Dendritic cell treated with granulocyte-macrophage colony-stimulating factor and Interleukin-4, amounts not matched to agents 40 ng/mL and 50 ng/mL, for 4 days (primary cell): ENCODE measurements at regions not wholly inside any gene's neighbourhood (a gene's known extent, or its start where the extent isn't known, plus 50 kb on each side); places are given as distances from the start of the nearest gene placed in this dataset.
"Not testable (repeated sequence)": the region's sequence is repeated elsewhere in the genome, so short reads cannot be mapped to it uniquely, and the experiment has no call there.

Experiments used
- H3K27ac Mint-ChIP-seq: one replicate; pipeline ENCODE4 v1.8.0; 2022; ENCODE audit warnings: mild to moderate bottlenecking, mixed read lengths
- H3K27me3 Mint-ChIP-seq: one replicate; pipeline ENCODE4 v1.8.0; 2022; ENCODE audit warnings: mild to moderate bottlenecking, mixed read lengths
- H3K36me3 Mint-ChIP-seq: one replicate; pipeline ENCODE4 v1.8.0; 2022; ENCODE audit warnings: low read depth, mixed read lengths
- H3K4me1 Mint-ChIP-seq: one replicate; pipeline ENCODE4 v1.8.0; 2022; ENCODE audit warnings: low read depth, mixed read lengths
- H3K4me3 Mint-ChIP-seq: one replicate; pipeline ENCODE4 v1.8.0; 2022; ENCODE audit warnings: mild to moderate bottlenecking, moderate library complexity, mixed read lengths
- H3K9me3 Mint-ChIP-seq: one replicate; pipeline ENCODE4 v1.8.0; 2022; ENCODE audit warnings: mixed read lengths
- intact Hi-C: fragments of 100-400 bp; cut with micrococcal nuclease; formaldehyde crosslinking; loops from one replicate; pipeline ENCODE4 v1.15.0; 2022

DNA sequence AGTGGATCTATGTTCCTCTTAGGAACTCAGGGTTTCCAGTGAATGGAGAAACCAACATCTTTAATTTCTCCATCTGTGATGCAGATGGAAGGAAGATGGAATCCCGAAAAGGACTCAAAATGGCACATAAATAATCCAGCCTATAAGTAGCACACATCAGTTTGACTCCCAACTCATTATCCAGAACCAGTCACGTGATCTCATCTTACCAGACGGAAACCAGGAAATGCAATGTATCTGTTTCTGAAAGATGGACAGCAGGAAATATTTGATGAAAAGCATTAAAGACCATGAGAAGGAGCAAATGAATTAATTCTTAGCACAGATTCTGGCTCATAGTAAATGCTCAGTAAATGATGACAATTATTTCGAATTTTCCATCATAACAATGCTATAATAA is 443.1 kb upstream of the FMR1 start:
- Mint-ChIP-seq H3K4me1 (no peaks in the 10 kb centered on the region), H3K9me3 (no peaks in the 10 kb centered on the region), H3K27ac (no peak overlapping the region), H3K4me3 (no peak overlapping the region), H3K36me3 (no peaks in the 10 kb centered on the region), H3K27me3 (no peaks in the 10 kb centered on the region)
- intact Hi-C loops = no loop called here

DNA sequence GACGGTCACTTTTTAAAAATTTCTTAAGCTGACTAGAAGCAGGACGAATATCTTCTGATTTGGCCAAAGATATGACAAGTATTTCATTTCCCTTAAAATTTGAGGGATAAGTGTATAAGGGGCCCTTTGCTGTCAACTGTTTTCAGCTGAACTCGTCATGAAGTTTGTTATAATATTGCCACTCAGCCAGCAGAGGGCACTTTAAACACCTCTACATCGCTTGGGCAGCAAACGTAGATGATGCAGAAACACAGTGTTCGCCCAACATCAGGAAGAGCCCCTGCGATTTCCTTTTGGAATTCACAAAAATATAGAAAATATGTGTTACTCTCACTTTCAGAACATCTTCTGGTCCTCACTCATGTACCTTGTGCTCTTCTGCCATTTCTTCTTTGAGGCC is 435.7 kb upstream of the FMR1 start:
- no peaks in the 10 kb centered on the region for H3K27me3 Mint-ChIP-seq
- no peak overlapping the region for H3K27ac Mint-ChIP-seq
- no peaks in the 10 kb centered on the region for H3K36me3 Mint-ChIP-seq
- no peaks in the 10 kb centered on the region for H3K9me3 Mint-ChIP-seq
- no peaks in the 10 kb centered on the region for H3K4me1 Mint-ChIP-seq
- intact Hi-C loops = no loop called here
- H3K4me3 Mint-ChIP-seq = no peak overlapping the region

DNA sequence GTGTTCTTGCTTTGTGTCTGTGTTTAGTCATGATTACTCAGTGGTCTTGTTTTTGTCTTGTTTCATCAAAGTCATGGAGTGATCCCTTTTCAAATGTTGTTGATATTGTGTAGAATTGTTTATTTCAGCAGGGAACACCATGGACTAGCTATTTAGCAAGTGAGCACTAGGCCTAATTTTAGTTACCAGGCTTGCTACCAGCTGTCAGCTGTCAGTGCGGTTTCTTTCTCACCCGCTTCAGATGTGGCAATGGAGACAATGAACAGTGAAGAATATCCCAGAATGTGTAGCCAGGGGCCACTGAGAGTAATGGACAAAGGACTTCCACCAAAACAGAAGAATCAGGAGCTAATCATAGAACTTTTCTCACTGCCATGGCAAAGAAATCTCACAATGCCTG is 432.8 kb upstream of the FMR1 start:
- no peaks in the 10 kb centered on the region for H3K36me3 Mint-ChIP-seq
- no peaks in the 10 kb centered on the region for H3K27me3 Mint-ChIP-seq
- intact Hi-C loops = no loop called here
- H3K4me3 Mint-ChIP-seq = no peak overlapping the region
- H3K9me3 Mint-ChIP-seq = no peaks in the 10 kb centered on the region
- no peaks in the 10 kb centered on the region for H3K4me1 Mint-ChIP-seq
- H3K27ac Mint-ChIP-seq = no peak overlapping the region

DNA sequence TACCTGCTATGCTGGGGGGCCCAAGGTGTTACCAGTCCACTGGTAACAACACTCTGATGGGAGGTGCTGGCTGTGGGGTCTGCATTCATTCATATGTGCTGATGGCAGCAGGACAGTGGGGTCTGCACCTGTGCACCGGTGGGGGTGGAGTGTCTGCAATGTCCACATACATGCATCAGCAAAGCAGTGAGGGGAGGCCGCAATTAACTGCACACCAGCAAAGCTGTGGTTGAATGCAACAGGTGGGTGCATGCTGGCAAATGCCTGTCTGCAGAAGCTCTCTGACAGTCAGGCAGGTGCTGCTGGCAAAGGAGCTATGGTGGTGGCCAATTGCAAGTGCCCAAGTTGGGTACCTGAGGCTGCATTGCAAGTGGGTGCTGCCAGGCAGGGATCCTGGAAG is 426.5 kb upstream of the FMR1 start:
- H3K36me3 Mint-ChIP-seq = no peaks in the 10 kb centered on the region
- H3K27me3 Mint-ChIP-seq = no peaks in the 10 kb centered on the region
- no peaks in the 10 kb centered on the region for H3K4me1 Mint-ChIP-seq
- intact Hi-C loops = no loop called here
- H3K4me3 Mint-ChIP-seq = no peak overlapping the region
- H3K27ac Mint-ChIP-seq = no peak overlapping the region
- H3K9me3 Mint-ChIP-seq = no peaks in the 10 kb centered on the region

DNA sequence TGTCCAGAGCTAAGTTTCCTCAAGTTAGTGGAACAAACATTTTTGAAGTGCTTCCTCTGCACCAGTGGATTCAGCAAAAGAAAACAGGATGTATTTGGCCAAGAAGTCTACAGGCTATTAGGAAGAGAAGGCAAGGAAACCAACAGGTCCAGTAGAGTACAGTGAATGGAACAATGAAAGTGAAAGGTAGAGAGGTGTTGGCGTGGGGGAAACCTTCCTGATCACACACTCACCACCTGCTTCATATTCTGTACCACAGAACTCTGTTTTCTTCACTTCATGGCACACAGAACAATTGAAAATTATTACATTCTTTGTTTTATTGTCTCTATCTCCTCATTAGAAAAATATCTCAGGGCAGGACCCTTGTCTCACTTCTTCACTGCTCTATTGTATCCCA is 417.4 kb upstream of the FMR1 start:
- H3K4me1 Mint-ChIP-seq = no peaks in the 10 kb centered on the region
- H3K4me3 Mint-ChIP-seq = no peak overlapping the region
- H3K27ac Mint-ChIP-seq = no peak overlapping the region
- intact Hi-C loops = no loop called here
- H3K9me3 Mint-ChIP-seq = no peaks in the 10 kb centered on the region
- H3K27me3 Mint-ChIP-seq = no peaks in the 10 kb centered on the region
- H3K36me3 Mint-ChIP-seq = no peaks in the 10 kb centered on the region

DNA sequence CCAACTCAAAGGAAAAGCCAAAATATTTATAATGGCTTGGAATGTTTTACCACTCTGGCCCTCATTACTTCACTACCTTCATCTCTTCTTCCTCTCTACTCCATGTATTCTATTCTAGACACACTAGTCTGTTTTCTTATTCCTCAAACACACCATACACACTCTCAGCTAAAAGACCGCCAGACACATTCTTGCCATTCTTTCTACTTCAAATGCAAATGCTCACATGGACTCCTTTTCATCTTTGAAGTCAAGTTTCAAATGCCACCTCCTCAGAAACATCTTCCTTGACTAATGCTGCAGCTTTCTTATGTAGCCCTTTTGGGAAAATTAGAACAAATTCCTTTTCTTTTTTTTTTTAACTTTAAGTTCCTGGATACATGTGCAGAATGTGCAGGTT is 412.9 kb upstream of the FMR1 start:
- H3K4me3 Mint-ChIP-seq = no peak overlapping the region
- intact Hi-C loops = no loop called here
- no peaks in the 10 kb centered on the region for H3K9me3 Mint-ChIP-seq
- H3K36me3 Mint-ChIP-seq = no peaks in the 10 kb centered on the region
- H3K4me1 Mint-ChIP-seq = no peaks in the 10 kb centered on the region
- H3K27me3 Mint-ChIP-seq = no peaks in the 10 kb centered on the region
- no peak overlapping the region for H3K27ac Mint-ChIP-seq

DNA sequence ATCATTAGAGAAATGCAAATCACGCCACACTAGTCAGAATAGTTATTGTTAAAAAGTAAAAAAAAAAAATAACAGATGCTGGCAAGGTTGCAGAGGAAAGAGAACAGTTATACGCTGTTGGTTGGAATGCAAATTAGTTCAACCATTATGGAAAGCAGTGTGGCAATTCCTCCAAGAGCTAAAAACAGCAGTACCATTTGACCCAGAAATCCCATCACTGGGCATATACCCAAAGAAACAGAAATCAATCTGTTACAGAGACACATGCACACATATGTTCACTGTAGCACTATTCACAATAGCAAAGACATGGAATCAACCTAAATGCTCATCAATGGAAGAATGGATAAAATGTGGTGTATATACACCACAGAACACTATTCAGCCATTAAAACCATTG is 388.7 kb upstream of the FMR1 start:
- no peak overlapping the region for H3K27ac Mint-ChIP-seq
- peaks cover 8% of the 10 kb centered on the region for H3K9me3 Mint-ChIP-seq
- H3K4me3 Mint-ChIP-seq = no peak overlapping the region
- H3K27me3 Mint-ChIP-seq = no peaks in the 10 kb centered on the region
- no peaks in the 10 kb centered on the region for H3K4me1 Mint-ChIP-seq
- no peaks in the 10 kb centered on the region for H3K36me3 Mint-ChIP-seq
- intact Hi-C loops = no loop called here

DNA sequence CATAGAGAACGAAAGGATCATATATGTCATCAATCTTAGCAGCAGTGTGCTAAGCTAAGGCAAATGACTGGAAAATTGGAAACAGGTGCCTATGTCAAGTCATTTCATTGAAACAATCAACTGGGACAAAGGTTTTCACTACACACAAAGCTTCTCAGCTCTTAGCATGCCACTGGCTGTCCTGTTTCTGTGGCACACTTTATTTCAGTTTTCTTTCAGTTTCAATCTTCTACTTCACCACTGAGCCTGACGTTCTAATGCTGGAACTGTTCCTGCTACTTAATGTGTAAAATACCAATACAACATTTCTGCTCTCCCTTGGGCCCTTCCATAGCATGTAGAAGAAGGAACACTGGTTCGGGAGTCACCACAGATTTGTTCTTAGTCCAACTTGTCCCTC is 378.3 kb upstream of the FMR1 start:
- Mint-ChIP-seq H3K4me3 (no peak overlapping the region), H3K9me3 (no peaks in the 10 kb centered on the region), H3K36me3 (no peaks in the 10 kb centered on the region), H3K4me1 (no peaks in the 10 kb centered on the region), H3K27ac (no peak overlapping the region), H3K27me3 (no peaks in the 10 kb centered on the region)
- intact Hi-C loops = no loop called here

GRCh38 chrX:147537172-147537571 is 374.5 kb upstream of the FMR1 start:
- H3K4me3 Mint-ChIP-seq = no peak overlapping the region
- H3K9me3 Mint-ChIP-seq = no peaks in the 10 kb centered on the region
- H3K36me3 Mint-ChIP-seq = no peaks in the 10 kb centered on the region
- no peaks in the 10 kb centered on the region for H3K4me1 Mint-ChIP-seq
- no peaks in the 10 kb centered on the region for H3K27me3 Mint-ChIP-seq
- intact Hi-C loops = no loop called here
- H3K27ac Mint-ChIP-seq = no peak overlapping the region

GRCh38 chrX:147548023-147548422 is 363.7 kb upstream of the FMR1 start:
- H3K4me3 Mint-ChIP-seq, H3K9me3 Mint-ChIP-seq, H3K27ac Mint-ChIP-seq, intact Hi-C loops, H3K36me3 Mint-ChIP-seq, H3K27me3 Mint-ChIP-seq, H3K4me1 Mint-ChIP-seq: not testable (repeated sequence)

GRCh38 chrX:147550217-147550616 is 361.5 kb upstream of the FMR1 start:
- no peaks in the 10 kb centered on the region for H3K27me3 Mint-ChIP-seq
- H3K4me1 Mint-ChIP-seq = no peaks in the 10 kb centered on the region
- no peaks in the 10 kb centered on the region for H3K36me3 Mint-ChIP-seq
- H3K9me3 Mint-ChIP-seq = no peaks in the 10 kb centered on the region
- H3K4me3 Mint-ChIP-seq = no peak overlapping the region
- intact Hi-C loops = no loop called here
- no peak overlapping the region for H3K27ac Mint-ChIP-seq

- intact Hi-C loops = no loop called here
- Mint-ChIP-seq H3K4me1 (no peaks in the 10 kb centered on the region), H3K9me3 (no peaks in the 10 kb centered on the region), H3K36me3 (no peaks in the 10 kb centered on the region), H3K4me3 (no peak overlapping the region), H3K27me3 (no peaks in the 10 kb centered on the region), H3K27ac (no peak overlapping the region)
Measured at GRCh38 chrX:147559191-147559590, 352.5 kb upstream of the FMR1 start.

DNA sequence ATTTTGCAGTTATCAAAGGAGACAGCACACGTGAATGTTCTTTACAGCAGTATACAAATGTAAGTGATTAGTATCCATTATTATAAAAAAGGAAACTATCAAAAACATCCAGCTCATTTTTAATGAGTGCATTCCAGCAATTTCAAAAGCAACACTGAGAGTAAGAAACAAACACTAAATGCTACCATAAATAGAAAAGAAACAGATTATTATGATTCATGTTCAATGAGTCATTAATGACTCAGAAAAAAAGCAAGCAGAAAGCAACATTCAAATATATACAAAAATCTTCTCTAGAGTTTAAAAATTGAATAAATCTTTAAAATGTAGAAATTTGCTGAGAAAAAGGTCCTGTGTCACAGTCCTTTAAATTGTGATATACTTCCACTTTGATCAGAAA is 346.5 kb upstream of the FMR1 start:
- Mint-ChIP-seq H3K27ac (no peak overlapping the region), H3K36me3 (no peaks in the 10 kb centered on the region), H3K9me3 (no peaks in the 10 kb centered on the region), H3K4me3 (no peak overlapping the region), H3K4me1 (no peaks in the 10 kb centered on the region), H3K27me3 (no peaks in the 10 kb centered on the region)
- intact Hi-C loops = no loop called here

GRCh38 chrX:147570483-147570882 is 341.2 kb upstream of the FMR1 start:
- Mint-ChIP-seq H3K4me1 (no peaks in the 10 kb centered on the region), H3K9me3 (no peaks in the 10 kb centered on the region), H3K36me3 (no peaks in the 10 kb centered on the region), H3K27me3 (no peaks in the 10 kb centered on the region), H3K27ac (no peak overlapping the region), H3K4me3 (no peak overlapping the region)
- intact Hi-C loops = no loop called here

GRCh38 chrX:147573266-147573665 is 338.5 kb upstream of the FMR1 start:
- H3K4me3 Mint-ChIP-seq = no peak overlapping the region
- no peak overlapping the region for H3K27ac Mint-ChIP-seq
- no peaks in the 10 kb centered on the region for H3K36me3 Mint-ChIP-seq
- intact Hi-C loops = no loop called here
- H3K9me3 Mint-ChIP-seq = no peaks in the 10 kb centered on the region
- no peaks in the 10 kb centered on the region for H3K4me1 Mint-ChIP-seq
- no peaks in the 10 kb centered on the region for H3K27me3 Mint-ChIP-seq
